GM23338 (cell line): ENCODE measurements at regions not wholly inside any gene's neighbourhood (a gene's known extent, or its start where the extent isn't known, plus 50 kb on each side); places are given as distances from the start of the nearest gene placed in this dataset.
"Not testable (repeated sequence)": the region's sequence is repeated elsewhere in the genome, so short reads cannot be mapped to it uniquely, and the experiment has no call there.

Source experiments
- ATAC-seq: fragments of 200-7000 bp; cut with Tn5 transposase; 3 replicates; pipeline ENCODE4 v1.9.1; 2020
- DNase-seq: peaks from one replicate; pipeline ENCODE4 v3.0.0-alpha.2; 2015; ENCODE audit warnings: low spot score
- H2AFZ ChIP-seq: fragments of 200-600 bp; sonication (generic); 2 replicates; pipeline ENCODE4 v1.8.0; 2016; ENCODE audit warnings: antibody characterized with exemption, mild to moderate bottlenecking, moderate library complexity
- H3F3A ChIP-seq: fragments of 200-600 bp; sonication (generic); replicated peaks from 2 replicates; pipeline ENCODE4 v1.8.0; 2017; ENCODE audit warnings: antibody characterized with exemption, mixed run types, low read depth
- H3K27ac ChIP-seq: fragments of 200-600 bp; sonication (generic); 2 replicates; pipeline ENCODE4 v1.6.1; 2016; ENCODE audit warnings: low read depth
- H3K27me3 ChIP-seq: fragments of 200-600 bp; sonication (generic); 2 replicates; pipeline ENCODE4 v1.8.0; 2016; ENCODE audit warnings: mild to moderate bottlenecking, mixed run types, moderate library complexity; ENCODE audit not compliant: insufficient read depth
- H3K36me3 ChIP-seq: fragments of 200-600 bp; sonication (generic); 2 replicates; pipeline ENCODE4 v1.8.0; 2016; ENCODE audit warnings: mild to moderate bottlenecking; ENCODE audit not compliant: insufficient read depth
- H3K4me1 ChIP-seq: fragments of 200-600 bp; sonication (generic); 2 replicates; pipeline ENCODE4 v1.8.0; 2016; ENCODE audit warnings: mild to moderate bottlenecking, moderate library complexity; ENCODE audit not compliant: insufficient read depth
- H3K4me2 ChIP-seq: fragments of 200-600 bp; sonication (generic); 2 replicates; pipeline ENCODE4 v1.7.1; 2017; ENCODE audit warnings: mixed run types
- H3K4me3 ChIP-seq: fragments of 200-600 bp; sonication (generic); 2 replicates; pipeline ENCODE4 v1.6.1; 2016; ENCODE audit warnings: mixed run types
- H3K79me2 ChIP-seq: fragments of 200-600 bp; sonication (generic); replicated peaks from 2 replicates; pipeline ENCODE4 v1.8.0; 2017; ENCODE audit warnings: mild to moderate bottlenecking; ENCODE audit not compliant: insufficient read depth
- H3K9me2 ChIP-seq: fragments of 200-600 bp; sonication (generic); 2 replicates; pipeline ENCODE4 v1.8.0; 2017; ENCODE audit not compliant: insufficient read depth
- H4K20me1 ChIP-seq: fragments of 200-600 bp; sonication (generic); replicated peaks from 2 replicates; pipeline ENCODE4 v1.8.0; 2017; ENCODE audit warnings: mild to moderate bottlenecking; ENCODE audit not compliant: insufficient read depth
- H3K27ac Mint-ChIP-seq: 2 replicates; pipeline ENCODE4 v1.8.0; 2020; ENCODE audit warnings: inconsistent platforms, mild to moderate bottlenecking, moderate library complexity, mixed read lengths
- H3K27me3 Mint-ChIP-seq: 3 replicates; pipeline ENCODE4 v1.8.0; 2022; ENCODE audit warnings: low read depth, mild to moderate bottlenecking, moderate library complexity, mixed read lengths, inconsistent platforms; ENCODE audit not compliant: insufficient read depth, poor library complexity
- H3K36me3 Mint-ChIP-seq: 3 replicates; pipeline ENCODE4 v1.8.0; 2021; ENCODE audit warnings: low read depth, mild to moderate bottlenecking, inconsistent platforms, moderate library complexity, mixed read lengths
- H3K4me1 Mint-ChIP-seq: 3 replicates; pipeline ENCODE4 v1.8.0; 2020; ENCODE audit warnings: mild to moderate bottlenecking, inconsistent platforms, mixed read lengths
- H3K4me3 Mint-ChIP-seq: 3 replicates; pipeline ENCODE4 v1.8.0; 2021; ENCODE audit warnings: moderate library complexity, mild to moderate bottlenecking, inconsistent platforms, mixed read lengths
- H3K9me3 Mint-ChIP-seq: 3 replicates; pipeline ENCODE4 v1.8.0; 2020; ENCODE audit warnings: moderate library complexity, mild to moderate bottlenecking, inconsistent platforms, mixed read lengths
- CREB1 ChIP-seq: fragments of 250-450 bp; sonication (Bioruptor Pico); IDR thresholded peaks from 2 replicates; pipeline ENCODE4 v1.5.0; 2020; ENCODE audit warnings: low read depth, mild to moderate bottlenecking, moderate library complexity
- ETS1 ChIP-seq: IDR thresholded peaks from 2 replicates; pipeline ENCODE4 v1.6.1; 2016; ENCODE audit warnings: antibody characterized with exemption
- EZH2 ChIP-seq: fragments of 200-600 bp; sonication (generic); IDR thresholded peaks from one replicate; pipeline ENCODE4 v1.8.0; 2017; ENCODE audit warnings: antibody characterized with exemption, mild to moderate bottlenecking, low read depth; ENCODE audit not compliant: unreplicated experiment
- EZH2phosphoT487 ChIP-seq: fragments of 200-600 bp; sonication (generic); IDR thresholded peaks from one replicate; pipeline ENCODE4 v1.8.1; 2018; ENCODE audit warnings: antibody characterized with exemption; ENCODE audit not compliant: unreplicated experiment
- JUNB ChIP-seq: IDR thresholded peaks from one replicate; pipeline ENCODE4 v1.6.1; 2016; ENCODE audit warnings: antibody characterized with exemption; ENCODE audit not compliant: unreplicated experiment
- NANOG ChIP-seq: IDR thresholded peaks from 2 replicates; pipeline ENCODE4 v1.6.1; 2016; ENCODE audit warnings: antibody characterized with exemption, borderline replicate concordance
- POLR2AphosphoS5 ChIP-seq: IDR thresholded peaks from 2 replicates; pipeline ENCODE4 v1.6.1; 2016; ENCODE audit warnings: antibody characterized with exemption, low read depth
- ZNF114 ChIP-seq: fragments of 250-450 bp; sonication (Bioruptor Pico); IDR thresholded peaks from 2 replicates; pipeline ENCODE4 v1.5.0; 2020; ENCODE audit warnings: mild to moderate bottlenecking, moderate library complexity
- ZNF331 ChIP-seq: fragments of 250-450 bp; sonication (Bioruptor Pico); IDR thresholded peaks from 2 replicates; pipeline ENCODE4 v1.5.0; 2020; ENCODE audit warnings: low read depth, mild to moderate bottlenecking, moderate library complexity
- TF ChIP-seq, protein P1 (sequence below): IDR thresholded peaks from one replicate; pipeline ENCODE4 v1.6.1; 2018; ENCODE audit warnings: antibody characterized with exemption; ENCODE audit not compliant: unreplicated experiment
- TF ChIP-seq, protein P2 (sequence below), 2 experiments: fragments of 200-600 bp in 1 of 2; sonication (generic) in 1 of 2; conservative IDR thresholded peaks; 2 replicates each; pipeline versions ENCODE4 v1.5.1 to v1.6.1; 2016 to 2017; ENCODE audit warnings: antibody characterized with exemption in 2 of 2, low read depth in 2 of 2, mild to moderate bottlenecking in 2 of 2, moderate library complexity in 1 of 2

- H3K27me3 ChIP-seq: no peaks in the 10 kb centered on the region
- H3K36me3 Mint-ChIP-seq: no peaks in the 10 kb centered on the region
- ATAC-seq (no peak), DNase-seq (no peak)
- no peaks in the 10 kb centered on the region for H3K27me3 Mint-ChIP-seq
- no peaks in the 10 kb centered on the region for H3K9me2 ChIP-seq
- H4K20me1 ChIP-seq: no peaks in the 10 kb centered on the region
- H3K27ac Mint-ChIP-seq: no peak overlapping the region
- peaks cover 8% of the 10 kb centered on the region; the same call in 2 of the 3 replicates for H3K4me1 Mint-ChIP-seq
- no peak for TF ChIP-seq POLR2AphosphoS5
- no peak for TF ChIP-seq ETS1
- TF ChIP-seq, protein P1, sequence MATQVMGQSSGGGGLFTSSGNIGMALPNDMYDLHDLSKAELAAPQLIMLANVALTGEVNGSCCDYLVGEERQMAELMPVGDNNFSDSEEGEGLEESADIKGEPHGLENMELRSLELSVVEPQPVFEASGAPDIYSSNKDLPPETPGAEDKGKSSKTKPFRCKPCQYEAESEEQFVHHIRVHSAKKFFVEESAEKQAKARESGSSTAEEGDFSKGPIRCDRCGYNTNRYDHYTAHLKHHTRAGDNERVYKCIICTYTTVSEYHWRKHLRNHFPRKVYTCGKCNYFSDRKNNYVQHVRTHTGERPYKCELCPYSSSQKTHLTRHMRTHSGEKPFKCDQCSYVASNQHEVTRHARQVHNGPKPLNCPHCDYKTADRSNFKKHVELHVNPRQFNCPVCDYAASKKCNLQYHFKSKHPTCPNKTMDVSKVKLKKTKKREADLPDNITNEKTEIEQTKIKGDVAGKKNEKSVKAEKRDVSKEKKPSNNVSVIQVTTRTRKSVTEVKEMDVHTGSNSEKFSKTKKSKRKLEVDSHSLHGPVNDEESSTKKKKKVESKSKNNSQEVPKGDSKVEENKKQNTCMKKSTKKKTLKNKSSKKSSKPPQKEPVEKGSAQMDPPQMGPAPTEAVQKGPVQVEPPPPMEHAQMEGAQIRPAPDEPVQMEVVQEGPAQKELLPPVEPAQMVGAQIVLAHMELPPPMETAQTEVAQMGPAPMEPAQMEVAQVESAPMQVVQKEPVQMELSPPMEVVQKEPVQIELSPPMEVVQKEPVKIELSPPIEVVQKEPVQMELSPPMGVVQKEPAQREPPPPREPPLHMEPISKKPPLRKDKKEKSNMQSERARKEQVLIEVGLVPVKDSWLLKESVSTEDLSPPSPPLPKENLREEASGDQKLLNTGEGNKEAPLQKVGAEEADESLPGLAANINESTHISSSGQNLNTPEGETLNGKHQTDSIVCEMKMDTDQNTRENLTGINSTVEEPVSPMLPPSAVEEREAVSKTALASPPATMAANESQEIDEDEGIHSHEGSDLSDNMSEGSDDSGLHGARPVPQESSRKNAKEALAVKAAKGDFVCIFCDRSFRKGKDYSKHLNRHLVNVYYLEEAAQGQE: no peak
- TF ChIP-seq EZH2phosphoT487: no peak
- TF ChIP-seq ZNF114 (CRISPR knock-in tag): no peak
- TF ChIP-seq JUNB: no peak
- TF ChIP-seq, protein P2, sequence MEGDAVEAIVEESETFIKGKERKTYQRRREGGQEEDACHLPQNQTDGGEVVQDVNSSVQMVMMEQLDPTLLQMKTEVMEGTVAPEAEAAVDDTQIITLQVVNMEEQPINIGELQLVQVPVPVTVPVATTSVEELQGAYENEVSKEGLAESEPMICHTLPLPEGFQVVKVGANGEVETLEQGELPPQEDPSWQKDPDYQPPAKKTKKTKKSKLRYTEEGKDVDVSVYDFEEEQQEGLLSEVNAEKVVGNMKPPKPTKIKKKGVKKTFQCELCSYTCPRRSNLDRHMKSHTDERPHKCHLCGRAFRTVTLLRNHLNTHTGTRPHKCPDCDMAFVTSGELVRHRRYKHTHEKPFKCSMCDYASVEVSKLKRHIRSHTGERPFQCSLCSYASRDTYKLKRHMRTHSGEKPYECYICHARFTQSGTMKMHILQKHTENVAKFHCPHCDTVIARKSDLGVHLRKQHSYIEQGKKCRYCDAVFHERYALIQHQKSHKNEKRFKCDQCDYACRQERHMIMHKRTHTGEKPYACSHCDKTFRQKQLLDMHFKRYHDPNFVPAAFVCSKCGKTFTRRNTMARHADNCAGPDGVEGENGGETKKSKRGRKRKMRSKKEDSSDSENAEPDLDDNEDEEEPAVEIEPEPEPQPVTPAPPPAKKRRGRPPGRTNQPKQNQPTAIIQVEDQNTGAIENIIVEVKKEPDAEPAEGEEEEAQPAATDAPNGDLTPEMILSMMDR (conservative IDR thresholded peaks at IDR 0.05; ENCODE audit: low read depth in 2 of 2): no peak
- H2AFZ ChIP-seq: no peak overlapping the region
- H3K36me3 ChIP-seq: no peaks in the 10 kb centered on the region
- H3K4me3 ChIP-seq: no peak overlapping the region
- no peaks in the 10 kb centered on the region for H3F3A ChIP-seq
- no peaks in the 10 kb centered on the region for H3K9me3 Mint-ChIP-seq
- no peaks in the 10 kb centered on the region for H3K79me2 ChIP-seq
- no peak overlapping the region for H3K4me3 Mint-ChIP-seq
- H3K4me1 ChIP-seq: peaks cover 16% of the 10 kb centered on the region
- peak overlapping the region; percentile 44; the same call in 1 of the 2 replicates for H3K4me2 ChIP-seq
- no peak overlapping the region for H3K27ac ChIP-seq
Observed at GRCh38 chrX:95536661-95537060, 1148.0 kb upstream of the DIAPH2 start.

DNA sequence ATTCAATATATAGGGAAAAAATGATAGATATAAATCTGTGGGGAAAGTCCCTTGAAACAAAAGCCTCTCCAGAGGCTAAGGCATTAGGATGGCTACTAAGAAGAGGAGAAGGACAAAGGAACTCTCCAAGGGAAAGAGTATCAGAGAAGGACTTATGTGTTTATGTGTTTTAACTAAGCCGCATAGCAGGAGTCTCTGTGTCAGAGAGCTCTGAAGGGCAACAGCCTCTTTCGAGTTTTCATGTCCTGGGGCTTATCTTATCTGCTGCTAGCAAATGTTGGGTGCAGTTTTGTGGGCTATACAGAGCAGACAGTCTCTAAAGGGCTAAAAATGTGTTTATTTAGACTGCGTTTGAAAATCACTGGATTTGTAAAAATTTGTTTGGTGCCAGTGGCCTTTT, 1145.6 kb upstream of the DIAPH2 start:
- no peak overlapping the region for H3K27ac ChIP-seq
- ATAC-seq: peak; percentile 47
- H3K79me2 ChIP-seq: no peaks in the 10 kb centered on the region
- H3K9me2 ChIP-seq: no peaks in the 10 kb centered on the region
- H3F3A ChIP-seq: no peaks in the 10 kb centered on the region
- Mint-ChIP-seq H3K36me3 (no peaks in the 10 kb centered on the region), H3K27me3 (no peaks in the 10 kb centered on the region), H3K27ac (no peak overlapping the region), H3K4me3 (no peak overlapping the region), H3K4me1 (peaks cover 8% of the 10 kb centered on the region; the same call in 2 of the 3 replicates), H3K9me3 (no peaks in the 10 kb centered on the region)
- H3K4me1 ChIP-seq: peaks cover 16% of the 10 kb centered on the region
- H3K4me2 ChIP-seq: no peak overlapping the region
- TF ChIP-seq CREB1 (CRISPR knock-in tag) (no peak), ZNF331 (CRISPR knock-in tag) (no peak), NANOG (no peak), EZH2 (no peak), POLR2AphosphoS5 (no peak), JUNB (no peak)
- TF ChIP-seq, protein P2 (conservative IDR thresholded peaks at IDR 0.05; ENCODE audit: low read depth in 2 of 2): no peak
- H3K4me3 ChIP-seq: no peak overlapping the region
- H3K27me3 ChIP-seq: no peaks in the 10 kb centered on the region
- H2AFZ ChIP-seq: no peak overlapping the region
- H4K20me1 ChIP-seq: no peaks in the 10 kb centered on the region
- DNase-seq: no peak
- no peaks in the 10 kb centered on the region for H3K36me3 ChIP-seq

- not testable (repeated sequence) for H3K27ac Mint-ChIP-seq
Observed at GRCh38 chrX:95549552-95549951, 1135.1 kb upstream of the DIAPH2 start.

More at GRCh38 chrX:95549552-95549951, 1135.1 kb upstream of the DIAPH2 start:
- DNase-seq, H3K4me2 ChIP-seq, H4K20me1 ChIP-seq, H3K27me3 ChIP-seq, H3K4me1 ChIP-seq, H3K36me3 Mint-ChIP-seq, H3K4me1 Mint-ChIP-seq, H3K9me2 ChIP-seq, H2AFZ ChIP-seq, H3K36me3 ChIP-seq, H3K4me3 ChIP-seq, H3K4me3 Mint-ChIP-seq, H3F3A ChIP-seq, H3K27ac ChIP-seq, ATAC-seq, H3K79me2 ChIP-seq, H3K27me3 Mint-ChIP-seq: not testable (repeated sequence)
- H3K9me3 Mint-ChIP-seq: peaks cover 12% of the 10 kb centered on the region
